HEK293 (cell line): ENCODE measurements at regions not wholly inside any gene's neighbourhood (a gene's known extent, or its start where the extent isn't known, plus 50 kb on each side); places are given as distances from the start of the nearest gene placed in this dataset.

Experiments
- CTCF ChIA-PET: fragments of 350-600 bp; formaldehyde crosslinking; extraction: SDS; loops from one replicate; lab custom pipeline; 2021; ENCODE audit warnings: antibody characterized with exemption; lab: Yijun Ruan, JAX
- POLR2A ChIA-PET: fragments of 300-600 bp; formaldehyde crosslinking; extraction: SDS; loops from one replicate; lab custom pipeline; 2020; ENCODE audit warnings: antibody characterized with exemption, inconsistent platforms; lab: Yijun Ruan, JAX
- H3K27ac ChIP-seq: fragments of 200-500 bp; sonication (Bioruptor generic); 2 replicates; pipeline ENCODE4 v1.5.1; 2014; ENCODE audit warnings: low read depth, low read length, control low read depth, inconsistent platforms; ENCODE audit errors: extremely low read depth
- H3K36me3 ChIP-seq, 2 experiments: fragments of 200-500 bp in 1 of 2; sonication (Bioruptor generic) in 1 of 2; 1 replicate in 1 of 2; 2 replicates in 1 of 2; pipeline ENCODE4 v1.5.1; 2014 to 2017; ENCODE audit warnings: inconsistent platforms in 2 of 2, low read length in 2 of 2; ENCODE audit not compliant: control insufficient read depth in 2 of 2, insufficient read depth in 1 of 2
- H3K4me1 ChIP-seq: fragments of 200-500 bp; sonication (Bioruptor generic); 2 replicates; pipeline ENCODE4 v1.5.1; 2014; ENCODE audit warnings: mild to moderate bottlenecking, low read length, inconsistent platforms; ENCODE audit not compliant: control insufficient read depth, insufficient read depth
- H3K4me3 ChIP-seq: 2 replicates; pipeline ENCODE4 v1.5.1; 2011; ENCODE audit warnings: low read depth, mild to moderate bottlenecking, control low read depth, low read length, moderate library complexity
- H3K9me3 ChIP-seq: fragments of 200-500 bp; sonication (Bioruptor generic); 2 replicates; pipeline ENCODE4 v1.5.1; 2014; ENCODE audit warnings: low read depth, low read length, inconsistent platforms; ENCODE audit not compliant: control insufficient read depth, insufficient read depth
- CTCF ChIP-seq: fragments of 450-650 bp; formaldehyde crosslinking; IDR thresholded peaks from 2 replicates; pipeline ENCODE4 v1.5.1; 2016; ENCODE audit warnings: missing biosample characterization, missing genetic modification characterization
- HOXA7 ChIP-seq: sonication (generic); formaldehyde crosslinking; IDR thresholded peaks from 2 replicates; pipeline ENCODE4 v1.8.1; 2022; ENCODE audit warnings: missing genetic modification reagents, borderline replicate concordance
- HOXD13 ChIP-seq: sonication (generic); formaldehyde crosslinking; IDR thresholded peaks from 2 replicates; pipeline ENCODE4 v1.8.0; 2022; ENCODE audit warnings: missing genetic modification reagents, borderline replicate concordance
- KLF1 ChIP-seq: fragments of 450-650 bp; formaldehyde crosslinking; IDR thresholded peaks from 2 replicates; pipeline ENCODE4 v1.5.1; 2016; ENCODE audit warnings: missing biosample characterization, missing genetic modification characterization
- MEIS1 ChIP-seq: sonication (generic); formaldehyde crosslinking; IDR thresholded peaks from 2 replicates; pipeline ENCODE4 v1.8.1; 2022; ENCODE audit warnings: missing genetic modification reagents, mild to moderate bottlenecking, borderline replicate concordance
- MYNN ChIP-seq: fragments of 450-650 bp; formaldehyde crosslinking; IDR thresholded peaks from 2 replicates; pipeline ENCODE4 v1.5.1; 2016; ENCODE audit warnings: missing biosample characterization, missing genetic modification characterization, borderline replicate concordance
- SALL2 ChIP-seq: fragments of 450-650 bp; formaldehyde crosslinking; IDR thresholded peaks from 2 replicates; pipeline ENCODE4 v1.5.0; 2017; ENCODE audit warnings: missing biosample characterization, mild to moderate bottlenecking, missing genetic modification characterization, borderline replicate concordance
- WT1 ChIP-seq: fragments of 450-650 bp; formaldehyde crosslinking; IDR thresholded peaks from 2 replicates; pipeline ENCODE4 v1.5.1; 2016; ENCODE audit warnings: missing biosample characterization, missing genetic modification characterization
- ZBTB49 ChIP-seq: fragments of 450-650 bp; formaldehyde crosslinking; IDR thresholded peaks from 2 replicates; pipeline ENCODE4 v1.5.1; 2016; ENCODE audit warnings: missing biosample characterization, missing genetic modification characterization, low read depth
- ZBTB6 ChIP-seq: fragments of 450-650 bp; formaldehyde crosslinking; IDR thresholded peaks from 2 replicates; pipeline ENCODE4 v1.5.1; 2017; ENCODE audit warnings: missing biosample characterization, missing genetic modification characterization
- ZNF335 ChIP-seq: fragments of 450-650 bp; formaldehyde crosslinking; conservative IDR thresholded peaks from 2 replicates; pipeline ENCODE4 v1.5.1; 2016; ENCODE audit warnings: missing biosample characterization, missing genetic modification characterization
- ZNF530 ChIP-seq: fragments of 450-650 bp; formaldehyde crosslinking; IDR thresholded peaks from 2 replicates; pipeline ENCODE4 v1.5.1; 2016; ENCODE audit warnings: low read depth, missing biosample characterization, missing genetic modification characterization
- ZNF623 ChIP-seq: fragments of 450-650 bp; formaldehyde crosslinking; IDR thresholded peaks from 2 replicates; pipeline ENCODE4 v1.5.1; 2016; ENCODE audit warnings: missing biosample characterization, missing genetic modification characterization
- ZNF664 ChIP-seq: fragments of 450-650 bp; formaldehyde crosslinking; IDR thresholded peaks from 2 replicates; pipeline ENCODE4 v1.5.1; 2016; ENCODE audit warnings: missing biosample characterization, missing genetic modification characterization
- ZNF777 ChIP-seq: fragments of 450-650 bp; formaldehyde crosslinking; IDR thresholded peaks from 2 replicates; pipeline ENCODE4 v1.5.1; 2017; ENCODE audit warnings: missing biosample characterization, missing genetic modification characterization, borderline replicate concordance

GRCh38 chr1:30569384-30569783, 154.0 kb downstream of the MATN1 start:
- TF ChIP-seq MYNN (no peak), ZBTB49 (tag by site-specific recombination) (no peak)

GRCh38 chr1:30562559-30562958, 160.8 kb downstream of the MATN1 start:
- CTCF ChIA-PET, result no interaction called here
- no peak overlapping the region for H3K4me3 ChIP-seq
- H3K9me3 ChIP-seq, result no peaks in the 10 kb centered on the region
- TF ChIP-seq SALL2 (tag by site-specific recombination) (no peak), ZNF530 (tag by site-specific recombination) (no peak), ZNF335 (no peak)
- no peak overlapping the region for H3K27ac ChIP-seq
- POLR2A ChIA-PET, result no interaction called here
- no peaks in the 10 kb centered on the region for H3K4me1 ChIP-seq
- H3K36me3 ChIP-seq, result no peaks in the 10 kb centered on the region

More at GRCh38 chr1:30569384-30569783, 154.0 kb downstream of the MATN1 start:
- ChIA-PET POLR2A (interaction anchor here (0.7 kb wide), 1 partner anchor 11 kb away, joined by 4 read pairs; no protein-coding TSS in a partner anchor), CTCF (interaction anchor here (0.6 to 0.7 kb wide), 2 partner anchors 74 to 734 kb away, joined by 3 read pairs; no protein-coding TSS in a partner anchor)
- H3K4me3 ChIP-seq, result no peak overlapping the region
- no peak overlapping the region for H3K27ac ChIP-seq
- no peaks in the 10 kb centered on the region for H3K4me1 ChIP-seq
- no peaks in the 10 kb centered on the region for H3K36me3 ChIP-seq
- no peaks in the 10 kb centered on the region for H3K9me3 ChIP-seq

GRCh38 chr1:30551603-30552002, 171.8 kb downstream of the MATN1 start:
- Histone ChIP-seq H3K4me3 (no peak overlapping the region), H3K27ac (no peak overlapping the region), H3K36me3 (no peaks in the 10 kb centered on the region), H3K9me3 (no peaks in the 10 kb centered on the region), H3K4me1 (no peaks in the 10 kb centered on the region)
- no peak for TF ChIP-seq HOXD13
- TF ChIP-seq ZNF664, result no peak
- no peak for TF ChIP-seq WT1 (tag by site-specific recombination)
- TF ChIP-seq KLF1 (tag by site-specific recombination), result no peak
- no peak for TF ChIP-seq ZBTB6
- TF ChIP-seq ZNF777 (tag by site-specific recombination), result no peak
- TF ChIP-seq HOXA7 (CRISPR knock-in tag), result no peak
- no peak for TF ChIP-seq MEIS1 (CRISPR knock-in tag)
- TF ChIP-seq CTCF (tag by site-specific recombination), result no peak
- no peak for TF ChIP-seq ZNF623
- ChIA-PET POLR2A (no interaction called here), CTCF (interaction anchor here (0.5 to 0.6 kb wide), 2 partner anchors 643 to 1224 kb away, joined by 3 to 5 read pairs; no protein-coding TSS in a partner anchor)
